PC-9 (cell line): ENCODE measurements at regions not wholly inside any gene's neighbourhood (a gene's known extent, or its start where the extent isn't known, plus 50 kb on each side); places are given as distances from the start of the nearest gene placed in this dataset.

Experiments
- BruUV-seq: library from RNA; stranded (reverse); fragments of 400-500 nt; replicated peaks from 2 replicates; lab custom pipeline; 2021; lab: Mats Ljungman, UMichigan
- CTCF ChIA-PET: fragments of 300-600 bp; sonication (Branson Sonifier 250); formaldehyde crosslinking; loops from one replicate; lab custom pipeline; 2022; ENCODE audit warnings: antibody characterized with exemption; lab: Charles Lee
- POLR2A ChIA-PET: fragments of 300-600 bp; sonication (Branson Sonifier 250); formaldehyde crosslinking; loops from one replicate; lab custom pipeline; 2022; ENCODE audit warnings: antibody characterized with exemption; ENCODE audit not compliant: unreplicated experiment; lab: Charles Lee
- DNase-seq, 2 experiments: peaks; one replicate each; pipeline versions ENCODE4 v3.0.0 to v3.0.0-alpha.2; 2015 to 2022; ENCODE audit warnings: mixed read lengths in 1 of 2
- H2AFZ ChIP-seq: fragments of 200-600 bp; sonication (generic); 2 replicates; pipeline ENCODE4 v1.8.1; 2017; ENCODE audit warnings: antibody characterized with exemption
- H3F3A ChIP-seq: fragments of 200-600 bp; sonication (generic); 2 replicates; pipeline ENCODE4 v1.8.1; 2017; ENCODE audit warnings: antibody characterized with exemption, mild to moderate bottlenecking, low read depth; ENCODE audit not compliant: insufficient read depth
- H3K27ac ChIP-seq: fragments of 200-600 bp; sonication (generic); 2 replicates; pipeline ENCODE4 v1.6.1; 2016; ENCODE audit warnings: mixed run types
- H3K27me3 ChIP-seq: fragments of 200-600 bp; sonication (generic); 2 replicates; pipeline ENCODE4 v1.6.1; 2016; ENCODE audit warnings: low read depth, mixed run types; ENCODE audit not compliant: insufficient read depth
- H3K36me3 ChIP-seq: fragments of 200-600 bp; sonication (generic); 2 replicates; pipeline ENCODE4 v1.6.1; 2016; ENCODE audit warnings: low read depth, mixed run types
- H3K4me1 ChIP-seq: fragments of 200-600 bp; sonication (generic); replicated peaks from 2 replicates; pipeline ENCODE4 v1.6.1; 2016; ENCODE audit warnings: mixed run types; ENCODE audit not compliant: insufficient read depth
- H3K4me2 ChIP-seq: fragments of 200-600 bp; sonication (generic); 2 replicates; pipeline ENCODE4 v1.6.1; 2017; ENCODE audit warnings: mixed run types
- H3K4me3 ChIP-seq: fragments of 200-600 bp; sonication (generic); 2 replicates; pipeline ENCODE4 v1.6.1; 2016; ENCODE audit warnings: mixed run types
- H3K79me2 ChIP-seq: fragments of 200-600 bp; sonication (generic); 2 replicates; pipeline ENCODE4 v1.6.1; 2017; ENCODE audit warnings: low read depth, mixed run types
- H3K9me2 ChIP-seq: fragments of 200-600 bp; sonication (generic); 2 replicates; pipeline ENCODE4 v1.8.1; 2017; ENCODE audit warnings: mild to moderate bottlenecking; ENCODE audit not compliant: insufficient read depth
- H3K9me3 ChIP-seq: fragments of 200-600 bp; sonication (generic); 2 replicates; pipeline ENCODE4 v1.8.1; 2016; ENCODE audit warnings: low read depth; ENCODE audit not compliant: insufficient read depth
- H4K20me1 ChIP-seq: fragments of 200-600 bp; sonication (generic); 2 replicates; pipeline ENCODE4 v1.8.1; 2017; ENCODE audit not compliant: insufficient read depth
- EZH2 ChIP-seq: fragments of 200-600 bp; sonication (generic); IDR thresholded peaks from 2 replicates; pipeline ENCODE4 v1.8.0; 2017; ENCODE audit warnings: antibody characterized with exemption, low read depth
- intact Hi-C: fragments of 100-400 bp; cut with micrococcal nuclease; formaldehyde crosslinking; loops from one replicate; pipeline ENCODE4 v1.10.0; 2022; ENCODE audit not compliant: unreplicated experiment
- TF ChIP-seq, protein P1 (sequence below): fragments of 200-600 bp; sonication (generic); conservative IDR thresholded peaks from 2 replicates; pipeline ENCODE4 v1.6.1; 2017; ENCODE audit warnings: mixed run types, antibody characterized with exemption, mild to moderate bottlenecking, moderate library complexity

DNA sequence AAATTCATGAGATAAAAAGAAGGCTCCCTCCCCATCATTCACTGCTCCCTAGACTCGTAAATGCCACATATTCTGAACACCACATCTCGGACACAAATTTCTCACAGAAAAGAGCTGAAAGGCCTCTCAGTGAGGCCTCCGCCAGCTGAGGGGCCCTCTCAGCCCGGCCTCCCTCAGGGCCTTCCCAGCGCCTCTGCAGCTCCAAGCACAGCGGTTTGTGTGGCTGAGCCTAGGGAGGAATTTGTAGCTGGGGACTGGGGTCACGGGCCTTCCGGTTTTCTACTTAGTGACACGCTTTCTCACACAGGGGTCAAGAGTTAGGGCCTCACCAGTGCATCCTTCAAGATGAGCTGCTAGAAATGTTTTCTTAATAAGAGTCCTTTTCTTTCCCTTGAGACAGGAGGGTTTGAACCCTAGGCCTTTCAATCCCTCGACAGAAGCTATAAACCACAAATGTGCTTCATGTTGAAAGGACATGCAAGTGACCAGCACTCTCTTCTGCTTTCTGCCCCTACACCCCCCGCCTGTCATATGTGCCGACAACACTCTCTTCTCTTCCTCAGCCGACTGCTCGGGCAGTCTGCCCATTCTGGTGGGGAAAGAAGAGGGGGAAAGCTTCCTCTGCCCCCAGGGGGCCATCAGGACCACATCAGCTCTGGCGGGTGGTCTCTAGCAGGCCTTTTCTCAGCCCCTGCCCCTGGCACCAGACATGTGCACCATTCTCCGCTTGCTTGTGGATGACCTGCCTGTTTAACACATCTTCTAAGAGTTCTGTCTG is 104.9 kb downstream of the CHIC2 start:
- Histone ChIP-seq H3K9me3 (no peaks in the 10 kb centered on the region), H2AFZ (no peak overlapping the region), H3K4me3 (no peak overlapping the region), H4K20me1 (no peaks in the 10 kb centered on the region), H3K4me2 (no peak overlapping the region), H3K36me3 (no peaks in the 10 kb centered on the region), H3K27ac (no peak overlapping the region), H3K27me3 (no peaks in the 10 kb centered on the region), H3K9me2 (no peaks in the 10 kb centered on the region), H3K4me1 (no peaks in the 10 kb centered on the region), H3K79me2 (no peaks in the 10 kb centered on the region), H3F3A (no peaks in the 10 kb centered on the region)
- POLR2A ChIA-PET = no interaction called here
- TF ChIP-seq, protein P1, sequence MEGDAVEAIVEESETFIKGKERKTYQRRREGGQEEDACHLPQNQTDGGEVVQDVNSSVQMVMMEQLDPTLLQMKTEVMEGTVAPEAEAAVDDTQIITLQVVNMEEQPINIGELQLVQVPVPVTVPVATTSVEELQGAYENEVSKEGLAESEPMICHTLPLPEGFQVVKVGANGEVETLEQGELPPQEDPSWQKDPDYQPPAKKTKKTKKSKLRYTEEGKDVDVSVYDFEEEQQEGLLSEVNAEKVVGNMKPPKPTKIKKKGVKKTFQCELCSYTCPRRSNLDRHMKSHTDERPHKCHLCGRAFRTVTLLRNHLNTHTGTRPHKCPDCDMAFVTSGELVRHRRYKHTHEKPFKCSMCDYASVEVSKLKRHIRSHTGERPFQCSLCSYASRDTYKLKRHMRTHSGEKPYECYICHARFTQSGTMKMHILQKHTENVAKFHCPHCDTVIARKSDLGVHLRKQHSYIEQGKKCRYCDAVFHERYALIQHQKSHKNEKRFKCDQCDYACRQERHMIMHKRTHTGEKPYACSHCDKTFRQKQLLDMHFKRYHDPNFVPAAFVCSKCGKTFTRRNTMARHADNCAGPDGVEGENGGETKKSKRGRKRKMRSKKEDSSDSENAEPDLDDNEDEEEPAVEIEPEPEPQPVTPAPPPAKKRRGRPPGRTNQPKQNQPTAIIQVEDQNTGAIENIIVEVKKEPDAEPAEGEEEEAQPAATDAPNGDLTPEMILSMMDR = no peak
- no peak for TF ChIP-seq EZH2
- CTCF ChIA-PET = no interaction called here
- no TSS peak for BruUV-seq
- no peak for DNase-seq
- intact Hi-C loops = no loop called here

DNA sequence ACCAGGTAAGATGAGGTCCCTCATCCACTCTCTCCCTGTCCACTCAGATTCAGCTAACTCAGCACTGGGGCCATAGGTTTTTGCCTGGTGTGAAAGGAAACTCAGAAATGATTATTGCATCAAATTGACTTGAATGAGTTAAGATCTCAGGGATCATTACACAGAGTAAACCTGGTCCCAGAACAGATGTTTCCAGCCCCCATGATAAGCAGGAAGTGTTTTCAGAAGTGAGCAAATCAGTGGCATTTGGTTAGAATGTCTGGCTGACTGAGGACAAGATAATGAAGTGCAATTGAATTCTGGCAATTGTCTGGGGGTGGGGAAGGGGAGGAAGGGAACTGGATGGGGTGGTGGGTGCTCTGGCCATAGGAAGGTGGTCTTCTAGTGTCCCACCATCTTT is 108.0 kb downstream of the CHIC2 start:
- Histone ChIP-seq H2AFZ (no peak overlapping the region), H3K27me3 (no peaks in the 10 kb centered on the region), H4K20me1 (no peaks in the 10 kb centered on the region), H3K27ac (no peak overlapping the region), H3K4me3 (no peak overlapping the region), H3K9me3 (no peaks in the 10 kb centered on the region), H3K36me3 (no peaks in the 10 kb centered on the region), H3K9me2 (no peaks in the 10 kb centered on the region; the same call in 1 of the 2 replicates), H3K79me2 (no peaks in the 10 kb centered on the region), H3K4me1 (no peaks in the 10 kb centered on the region), H3K4me2 (no peak overlapping the region), H3F3A (no peaks in the 10 kb centered on the region)
- CTCF ChIA-PET = no interaction called here
- TF ChIP-seq, protein P1 = no peak
- no peak for TF ChIP-seq EZH2
- no peak for DNase-seq
- intact Hi-C loops = no loop called here
- POLR2A ChIA-PET = no interaction called here
- no TSS peak for BruUV-seq

DNA sequence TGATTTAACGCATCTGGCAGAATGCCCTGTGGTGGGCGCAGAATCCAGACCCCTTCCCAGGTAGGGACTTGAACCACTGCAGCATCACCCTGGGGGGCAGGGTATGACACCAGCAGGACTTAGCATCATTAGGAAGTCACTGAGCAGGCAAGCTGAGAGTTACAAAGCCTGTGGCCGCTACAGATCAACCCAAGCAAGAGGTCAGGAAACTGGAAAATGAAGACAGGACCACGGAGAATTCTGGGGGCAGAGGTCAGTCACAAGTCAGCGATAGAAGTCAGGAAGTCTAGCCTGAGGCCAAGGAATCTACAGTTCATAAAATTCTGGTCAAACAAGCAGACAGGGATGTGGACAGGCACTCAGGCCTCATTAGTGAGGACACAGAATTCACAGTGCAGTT is 108.4 kb downstream of the CHIC2 start:
- no peak for TF ChIP-seq EZH2
- TF ChIP-seq, protein P1 = no peak
- H3K79me2 ChIP-seq = no peaks in the 10 kb centered on the region
- intact Hi-C loops = no loop called here
- DNase-seq = no peak
- ChIA-PET POLR2A (no interaction called here), CTCF (no interaction called here)
- BruUV-seq = no TSS peak
- H3K4me3 ChIP-seq = no peak overlapping the region
- no peaks in the 10 kb centered on the region; the same call in 1 of the 2 replicates for H3K9me2 ChIP-seq
- H2AFZ ChIP-seq = no peak overlapping the region
- no peak overlapping the region for H3K4me2 ChIP-seq
- H3F3A ChIP-seq = no peaks in the 10 kb centered on the region
- no peak overlapping the region for H3K27ac ChIP-seq
- no peaks in the 10 kb centered on the region for H3K27me3 ChIP-seq
- no peaks in the 10 kb centered on the region for H3K36me3 ChIP-seq
- H3K4me1 ChIP-seq = no peaks in the 10 kb centered on the region
- no peaks in the 10 kb centered on the region for H4K20me1 ChIP-seq
- H3K9me3 ChIP-seq = no peaks in the 10 kb centered on the region
